Neural cell (in vitro differentiated cells): ENCODE measurements at regions not wholly inside any gene's neighbourhood (a gene's known extent, or its start where the extent isn't known, plus 50 kb on each side); places are given as distances from the start of the nearest gene placed in this dataset.

Experiments used
- EP300 ChIP-seq: fragments of 450-650 bp; conservative IDR thresholded peaks from 2 replicates; pipeline ENCODE4 v1.6.1; 2014; ENCODE audit warnings: antibody characterized with exemption, mild to moderate bottlenecking, moderate library complexity; ENCODE audit not compliant: poor library complexity, severe bottlenecking
- EZH2 ChIP-seq: fragments of 200-600, 300-800 bp; shearing (Covaris generic), sonication (generic); IDR thresholded peaks from 2 replicates; pipeline ENCODE4 v1.6.1; 2014; ENCODE audit warnings: antibody characterized with exemption, low read length, borderline replicate concordance, mild to moderate bottlenecking; ENCODE audit not compliant: insufficient read depth, poor library complexity, severe bottlenecking
- MXI1 ChIP-seq: fragments of 450-650 bp; conservative IDR thresholded peaks from 2 replicates; pipeline ENCODE4 v1.6.1; 2014; ENCODE audit warnings: antibody characterized with exemption, mild to moderate bottlenecking; ENCODE audit not compliant: poor library complexity, severe bottlenecking
- POLR2AphosphoS5 ChIP-seq: IDR thresholded peaks from 2 replicates; pipeline ENCODE4 v1.6.1; 2012
- RAD21 ChIP-seq: fragments of 450-650 bp; conservative IDR thresholded peaks from 2 replicates; pipeline ENCODE4 v1.6.1; 2014; ENCODE audit warnings: antibody characterized with exemption, mild to moderate bottlenecking, moderate library complexity
- SMC3 ChIP-seq: fragments of 450-650 bp; conservative IDR thresholded peaks from 2 replicates; pipeline ENCODE4 v1.6.1; 2014; ENCODE audit warnings: antibody characterized with exemption, mild to moderate bottlenecking, moderate library complexity; ENCODE audit not compliant: poor library complexity
- TAF1 ChIP-seq: IDR thresholded peaks from 2 replicates; pipeline ENCODE4 v1.6.1; 2012; ENCODE audit warnings: low read depth
- TF ChIP-seq, protein P1 (sequence below): IDR thresholded peaks from 2 replicates; pipeline ENCODE4 v1.6.1; 2012; ENCODE audit warnings: borderline replicate concordance
- TF ChIP-seq, protein P2 (sequence below): fragments of 450-650 bp; IDR thresholded peaks from 2 replicates; pipeline ENCODE4 v1.5.1; 2014; ENCODE audit warnings: antibody characterized with exemption, mild to moderate bottlenecking, moderate library complexity; ENCODE audit not compliant: poor library complexity, severe bottlenecking

DNA sequence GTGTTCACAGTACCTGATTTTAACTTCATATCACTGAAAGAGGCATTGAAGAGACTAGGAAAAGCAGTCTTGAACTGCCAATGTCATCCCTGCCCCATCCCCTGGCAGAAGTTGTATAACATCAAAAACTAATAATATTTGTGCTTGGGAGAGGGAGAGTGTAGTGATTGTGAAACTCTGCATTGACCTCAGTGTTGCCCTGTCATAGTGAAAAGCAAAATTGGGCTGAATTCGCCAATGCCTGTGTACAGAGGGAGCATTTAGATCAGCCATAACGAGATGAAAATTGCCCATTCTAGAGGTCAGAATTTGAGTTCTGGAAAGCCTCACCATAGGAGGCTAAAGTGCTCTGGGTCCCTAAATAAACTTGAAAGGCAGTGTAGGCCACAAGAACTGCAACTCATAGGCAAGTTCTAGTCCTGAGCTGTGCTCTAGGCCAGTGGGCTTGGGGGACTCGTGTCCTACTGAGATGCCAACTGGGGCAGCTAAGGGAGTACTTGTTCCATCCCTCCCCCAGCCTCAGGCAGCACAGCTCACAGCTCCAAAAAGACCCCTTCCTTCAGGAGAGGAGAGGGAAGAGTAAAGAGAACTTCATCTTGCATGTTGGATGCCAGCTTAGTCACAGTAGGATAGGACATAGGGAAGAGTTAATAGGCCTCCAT lies 855.6 kb downstream of the TSN start:
- TF ChIP-seq, protein P1, sequence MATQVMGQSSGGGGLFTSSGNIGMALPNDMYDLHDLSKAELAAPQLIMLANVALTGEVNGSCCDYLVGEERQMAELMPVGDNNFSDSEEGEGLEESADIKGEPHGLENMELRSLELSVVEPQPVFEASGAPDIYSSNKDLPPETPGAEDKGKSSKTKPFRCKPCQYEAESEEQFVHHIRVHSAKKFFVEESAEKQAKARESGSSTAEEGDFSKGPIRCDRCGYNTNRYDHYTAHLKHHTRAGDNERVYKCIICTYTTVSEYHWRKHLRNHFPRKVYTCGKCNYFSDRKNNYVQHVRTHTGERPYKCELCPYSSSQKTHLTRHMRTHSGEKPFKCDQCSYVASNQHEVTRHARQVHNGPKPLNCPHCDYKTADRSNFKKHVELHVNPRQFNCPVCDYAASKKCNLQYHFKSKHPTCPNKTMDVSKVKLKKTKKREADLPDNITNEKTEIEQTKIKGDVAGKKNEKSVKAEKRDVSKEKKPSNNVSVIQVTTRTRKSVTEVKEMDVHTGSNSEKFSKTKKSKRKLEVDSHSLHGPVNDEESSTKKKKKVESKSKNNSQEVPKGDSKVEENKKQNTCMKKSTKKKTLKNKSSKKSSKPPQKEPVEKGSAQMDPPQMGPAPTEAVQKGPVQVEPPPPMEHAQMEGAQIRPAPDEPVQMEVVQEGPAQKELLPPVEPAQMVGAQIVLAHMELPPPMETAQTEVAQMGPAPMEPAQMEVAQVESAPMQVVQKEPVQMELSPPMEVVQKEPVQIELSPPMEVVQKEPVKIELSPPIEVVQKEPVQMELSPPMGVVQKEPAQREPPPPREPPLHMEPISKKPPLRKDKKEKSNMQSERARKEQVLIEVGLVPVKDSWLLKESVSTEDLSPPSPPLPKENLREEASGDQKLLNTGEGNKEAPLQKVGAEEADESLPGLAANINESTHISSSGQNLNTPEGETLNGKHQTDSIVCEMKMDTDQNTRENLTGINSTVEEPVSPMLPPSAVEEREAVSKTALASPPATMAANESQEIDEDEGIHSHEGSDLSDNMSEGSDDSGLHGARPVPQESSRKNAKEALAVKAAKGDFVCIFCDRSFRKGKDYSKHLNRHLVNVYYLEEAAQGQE, result no peak
- TF ChIP-seq, protein P2, sequence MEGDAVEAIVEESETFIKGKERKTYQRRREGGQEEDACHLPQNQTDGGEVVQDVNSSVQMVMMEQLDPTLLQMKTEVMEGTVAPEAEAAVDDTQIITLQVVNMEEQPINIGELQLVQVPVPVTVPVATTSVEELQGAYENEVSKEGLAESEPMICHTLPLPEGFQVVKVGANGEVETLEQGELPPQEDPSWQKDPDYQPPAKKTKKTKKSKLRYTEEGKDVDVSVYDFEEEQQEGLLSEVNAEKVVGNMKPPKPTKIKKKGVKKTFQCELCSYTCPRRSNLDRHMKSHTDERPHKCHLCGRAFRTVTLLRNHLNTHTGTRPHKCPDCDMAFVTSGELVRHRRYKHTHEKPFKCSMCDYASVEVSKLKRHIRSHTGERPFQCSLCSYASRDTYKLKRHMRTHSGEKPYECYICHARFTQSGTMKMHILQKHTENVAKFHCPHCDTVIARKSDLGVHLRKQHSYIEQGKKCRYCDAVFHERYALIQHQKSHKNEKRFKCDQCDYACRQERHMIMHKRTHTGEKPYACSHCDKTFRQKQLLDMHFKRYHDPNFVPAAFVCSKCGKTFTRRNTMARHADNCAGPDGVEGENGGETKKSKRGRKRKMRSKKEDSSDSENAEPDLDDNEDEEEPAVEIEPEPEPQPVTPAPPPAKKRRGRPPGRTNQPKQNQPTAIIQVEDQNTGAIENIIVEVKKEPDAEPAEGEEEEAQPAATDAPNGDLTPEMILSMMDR, result no peak
- TF ChIP-seq POLR2AphosphoS5, result no peak
- no peak for TF ChIP-seq TAF1
- no peak for TF ChIP-seq EZH2
- no peak for TF ChIP-seq EP300
- no peak for TF ChIP-seq SMC3
- TF ChIP-seq MXI1, result no peak
- TF ChIP-seq RAD21, result no peak
